C4-2B (cell line): ENCODE measurements at regions not wholly inside any gene's neighbourhood (a gene's known extent, or its start where the extent isn't known, plus 50 kb on each side); places are given as distances from the start of the nearest gene placed in this dataset.
A peak's percentile ranks its signal among the peaks of the same experiment; 100 is the strongest.

ENCODE experiments used
- H3K27ac ChIP-seq: fragments of 450-650 bp; 2 replicates; pipeline ENCODE4 v1.5.1; 2017
- CTCF ChIP-seq: fragments of 450-650 bp; conservative IDR thresholded peaks from 2 replicates; pipeline ENCODE4 v1.5.1; 2017; ENCODE audit warnings: mild to moderate bottlenecking
- ZFX ChIP-seq: fragments of 450-650 bp; IDR thresholded peaks from 2 replicates; pipeline ENCODE4 v1.6.1; 2017

- no peak for TF ChIP-seq CTCF
- TF ChIP-seq ZFX: no peak
- H3K27ac ChIP-seq: no peak overlapping the region
Measured at GRCh38 chr12:67426067-67426466, 156.9 kb downstream of the CAND1 start.

- H3K27ac ChIP-seq: no peak overlapping the region
- no peak for TF ChIP-seq CTCF
- TF ChIP-seq ZFX: no peak
Measured at GRCh38 chr12:67427336-67427735, 158.2 kb downstream of the CAND1 start.

- no peak for TF ChIP-seq CTCF
- TF ChIP-seq ZFX: no peak
- H3K27ac ChIP-seq: no peak overlapping the region
Measured at GRCh38 chr12:67428431-67428830, 159.3 kb downstream of the CAND1 start.

GRCh38 chr12:67430708-67431335, 161.7 kb downstream of the CAND1 start:
- no peak overlapping the region for H3K27ac ChIP-seq
- TF ChIP-seq CTCF (peak; percentile 23), ZFX (no peak)

- no peak overlapping the region for H3K27ac ChIP-seq
- TF ChIP-seq ZFX (no peak), CTCF (no peak)
Measured at GRCh38 chr12:67431411-67432020, 162.4 kb downstream of the CAND1 start.

- no peak for TF ChIP-seq ZFX
- no peak for TF ChIP-seq CTCF
- H3K27ac ChIP-seq: no peak overlapping the region
Measured at GRCh38 chr12:67433385-67434175, 164.4 kb downstream of the CAND1 start.

GRCh38 chr12:67434671-67435370, 165.7 kb downstream of the CAND1 start:
- TF ChIP-seq CTCF (no peak), ZFX (no peak)
- no peak overlapping the region for H3K27ac ChIP-seq
